ENCODE measurements at regions not wholly inside any gene's neighbourhood (a gene's known extent, or its start where the extent isn't known, plus 50 kb on each side); places are given as distances from the start of the nearest gene placed in this dataset.

- Histone ChIP-seq H3K4me3 (ENCODE audit: low read depth in 1 of 2, low read length in 2 of 2) (no peak overlapping the region), H3K27me3 (ENCODE audit: insufficient read depth, low read length, poor library complexity) (peaks cover 12% of the 10 kb centered on the region), H3K36me3 (ENCODE audit: insufficient read depth, low read length) (no peaks in the 10 kb centered on the region), H3K79me2 (ENCODE audit: insufficient read depth, low read length) (no peaks in the 10 kb centered on the region), H3K9ac (ENCODE audit: low read depth, low read length) (no peak overlapping the region), H2AFZ (ENCODE audit: low read depth, low read length) (no peak overlapping the region), H3K27ac (ENCODE audit: low read length) (no peak overlapping the region), H4K20me1 (ENCODE audit: insufficient read depth, low read length) (no peaks in the 10 kb centered on the region), H3K9me3 (ENCODE audit: insufficient read depth, low read length, severe bottlenecking) (no peaks in the 10 kb centered on the region), H3K4me2 (ENCODE audit: insufficient read depth, low read length) (no peak overlapping the region), H3K4me1 (ENCODE audit: insufficient read depth, low read length) (no peaks in the 10 kb centered on the region)
- DNase-seq (no peak), ATAC-seq (ENCODE audit: insufficient read depth, low read depth) (no peak)
- TF ChIP-seq CTCF (IDR thresholded peaks at IDR 0.05; ENCODE audit: borderline replicate concordance, extremely low read depth, low read length, poor library complexity, severe bottlenecking) (no peak), EZH2 (IDR thresholded peaks at IDR 0.05; ENCODE audit: borderline replicate concordance, low read depth, low read length, severe bottlenecking) (no peak)
Observed at GRCh38 chr3:139827833-139828232, 107.2 kb upstream of the CLSTN2 start.

GRCh38 chr3:139824864-139825263 lies 110.1 kb upstream of the CLSTN2 start:
- no peaks in the 10 kb centered on the region for H3K4me1 ChIP-seq (ENCODE audit: insufficient read depth, low read length)
- no peak overlapping the region for H3K4me3 ChIP-seq (ENCODE audit: low read depth in 1 of 2, low read length in 2 of 2)
- no peaks in the 10 kb centered on the region for H4K20me1 ChIP-seq (ENCODE audit: insufficient read depth, low read length)
- H2AFZ ChIP-seq (ENCODE audit: low read depth, low read length): no peak overlapping the region
- TF ChIP-seq CTCF (IDR thresholded peaks at IDR 0.05; ENCODE audit: borderline replicate concordance, extremely low read depth, low read length, poor library complexity, severe bottlenecking) (no peak), EZH2 (IDR thresholded peaks at IDR 0.05; ENCODE audit: borderline replicate concordance, low read depth, low read length, severe bottlenecking) (no peak)
- H3K9ac ChIP-seq (ENCODE audit: low read depth, low read length): no peak overlapping the region
- H3K79me2 ChIP-seq (ENCODE audit: insufficient read depth, low read length): no peaks in the 10 kb centered on the region
- H3K27ac ChIP-seq (ENCODE audit: low read length): no peak overlapping the region
- no peaks in the 10 kb centered on the region for H3K9me3 ChIP-seq (ENCODE audit: insufficient read depth, low read length, severe bottlenecking)
- ATAC-seq (ENCODE audit: insufficient read depth, low read depth) (no peak), DNase-seq (no peak)
- H3K36me3 ChIP-seq (ENCODE audit: insufficient read depth, low read length): no peaks in the 10 kb centered on the region
- H3K4me2 ChIP-seq (ENCODE audit: insufficient read depth, low read length): no peak overlapping the region
- no peaks in the 10 kb centered on the region for H3K27me3 ChIP-seq (ENCODE audit: insufficient read depth, low read length, poor library complexity)

GRCh38 chr3:139814646-139815045 lies 120.3 kb upstream of the CLSTN2 start:
- H3K4me3 ChIP-seq (ENCODE audit: low read depth in 1 of 2, low read length in 2 of 2): no peak overlapping the region
- no peaks in the 10 kb centered on the region for H3K4me1 ChIP-seq (ENCODE audit: insufficient read depth, low read length)
- no peaks in the 10 kb centered on the region for H3K36me3 ChIP-seq (ENCODE audit: insufficient read depth, low read length)
- ATAC-seq (ENCODE audit: insufficient read depth, low read depth) (no peak), DNase-seq (no peak)
- H3K9me3 ChIP-seq (ENCODE audit: insufficient read depth, low read length, severe bottlenecking): no peaks in the 10 kb centered on the region
- H3K4me2 ChIP-seq (ENCODE audit: insufficient read depth, low read length): no peak overlapping the region
- no peak overlapping the region for H2AFZ ChIP-seq (ENCODE audit: low read depth, low read length)
- H3K27ac ChIP-seq (ENCODE audit: low read length): no peak overlapping the region
- no peak for TF ChIP-seq EZH2 (IDR thresholded peaks at IDR 0.05; ENCODE audit: borderline replicate concordance, low read depth, low read length, severe bottlenecking)
- TF ChIP-seq CTCF (IDR thresholded peaks at IDR 0.05; ENCODE audit: borderline replicate concordance, extremely low read depth, low read length, poor library complexity, severe bottlenecking): no peak
- no peak overlapping the region for H3K9ac ChIP-seq (ENCODE audit: low read depth, low read length)
- no peaks in the 10 kb centered on the region for H4K20me1 ChIP-seq (ENCODE audit: insufficient read depth, low read length)
- H3K27me3 ChIP-seq (ENCODE audit: insufficient read depth, low read length, poor library complexity): no peaks in the 10 kb centered on the region
- H3K79me2 ChIP-seq (ENCODE audit: insufficient read depth, low read length): no peaks in the 10 kb centered on the region

- no peak overlapping the region for H2AFZ ChIP-seq (ENCODE audit: low read depth, low read length)
- no peaks in the 10 kb centered on the region for H3K9me3 ChIP-seq (ENCODE audit: insufficient read depth, low read length, severe bottlenecking)
- no peak for ATAC-seq (ENCODE audit: insufficient read depth, low read depth)
- H3K4me3 ChIP-seq (ENCODE audit: low read depth in 1 of 2, low read length in 2 of 2): no peak overlapping the region
- no peaks in the 10 kb centered on the region for H4K20me1 ChIP-seq (ENCODE audit: insufficient read depth, low read length)
- H3K4me2 ChIP-seq (ENCODE audit: insufficient read depth, low read length): no peak overlapping the region
- H3K27ac ChIP-seq (ENCODE audit: low read length): no peak overlapping the region
- H3K36me3 ChIP-seq (ENCODE audit: insufficient read depth, low read length): no peaks in the 10 kb centered on the region
- H3K4me1 ChIP-seq (ENCODE audit: insufficient read depth, low read length): no peaks in the 10 kb centered on the region
- TF ChIP-seq CTCF (IDR thresholded peaks at IDR 0.05; ENCODE audit: borderline replicate concordance, extremely low read depth, low read length, poor library complexity, severe bottlenecking) (no peak), EZH2 (IDR thresholded peaks at IDR 0.05; ENCODE audit: borderline replicate concordance, low read depth, low read length, severe bottlenecking) (no peak)
- no peak for DNase-seq
- no peak overlapping the region for H3K9ac ChIP-seq (ENCODE audit: low read depth, low read length)
- no peaks in the 10 kb centered on the region for H3K79me2 ChIP-seq (ENCODE audit: insufficient read depth, low read length)
- no peaks in the 10 kb centered on the region for H3K27me3 ChIP-seq (ENCODE audit: insufficient read depth, low read length, poor library complexity)
Observed at GRCh38 chr3:139811331-139811730, 123.7 kb upstream of the CLSTN2 start.

Data from DND-41 (cell line).